ENCODE measurements at regions not wholly inside any gene's neighbourhood (a gene's known extent, or its start where the extent isn't known, plus 50 kb on each side); places are given as distances from the start of the nearest gene placed in this dataset.
"Not testable (repeated sequence)": the region's sequence is repeated elsewhere in the genome, so short reads cannot be mapped to it uniquely, and the experiment has no call there.

- ATAC-seq (peak; percentile 77), DNase-seq (ENCODE audit: low spot score) (peak; percentile 14)
- 0 out of 2 replicates have a peak, but pooled peaks have one; percentile 0 for TF ChIP-seq ZGPAT (CRISPR knock-in tag; IDR thresholded peaks at IDR 0.05)
- TF ChIP-seq NRL (CRISPR knock-in tag; IDR thresholded peaks at IDR 0.05; ENCODE audit: borderline replicate concordance) = 0 out of 2 replicates have a peak, but pooled peaks have one; percentile 53
- TF ChIP-seq HNRNPLL (IDR thresholded peaks at IDR 0.05; ENCODE audit: low read depth, low read length, poor library complexity, severe bottlenecking) = peak; percentile 24
- peak; percentile 52; the same call in 1 of the 2 replicates for TF ChIP-seq SALL1 (CRISPR knock-in tag; IDR thresholded peaks at IDR 0.05)
- peak; percentile 65; the same call in 1 of the 2 replicates for TF ChIP-seq HIVEP1 (CRISPR knock-in tag; IDR thresholded peaks at IDR 0.05)
- peak; percentile 49; the same call in 1 of the 2 replicates for TF ChIP-seq SPEN (CRISPR knock-in tag; IDR thresholded peaks at IDR 0.05; ENCODE audit: low read depth)
- TF ChIP-seq, protein P1, sequence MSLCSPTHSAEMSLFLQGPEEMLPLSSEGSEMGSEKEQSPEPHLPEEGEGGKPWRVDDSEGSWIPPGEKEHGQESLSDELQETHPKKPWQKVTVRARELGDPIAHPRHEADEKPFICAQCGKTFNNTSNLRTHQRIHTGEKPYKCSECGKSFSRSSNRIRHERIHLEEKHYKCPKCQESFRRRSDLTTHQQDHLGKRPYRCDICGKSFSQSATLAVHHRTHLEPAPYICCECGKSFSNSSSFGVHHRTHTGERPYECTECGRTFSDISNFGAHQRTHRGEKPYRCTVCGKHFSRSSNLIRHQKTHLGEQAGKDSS (CRISPR knock-in tag; IDR thresholded peaks at IDR 0.05; ENCODE audit: borderline replicate concordance, low read depth) = peak; percentile 43; the same call in 1 of the 2 replicates
- 0 out of 2 replicates have a peak, but pooled peaks have one; percentile 17 for TF ChIP-seq ZNF598 (CRISPR knock-in tag; IDR thresholded peaks at IDR 0.05; ENCODE audit: borderline replicate concordance)
- TF ChIP-seq, protein P2, sequence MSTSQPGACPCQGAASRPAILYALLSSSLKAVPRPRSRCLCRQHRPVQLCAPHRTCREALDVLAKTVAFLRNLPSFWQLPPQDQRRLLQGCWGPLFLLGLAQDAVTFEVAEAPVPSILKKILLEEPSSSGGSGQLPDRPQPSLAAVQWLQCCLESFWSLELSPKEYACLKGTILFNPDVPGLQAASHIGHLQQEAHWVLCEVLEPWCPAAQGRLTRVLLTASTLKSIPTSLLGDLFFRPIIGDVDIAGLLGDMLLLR (CRISPR knock-in tag; IDR thresholded peaks at IDR 0.05) = 0 out of 2 replicates have a peak, but pooled peaks have one; percentile 42
- 16% methylated on average over 17 of the region's 23 CpGs for WGBS (ENCODE audit: low lambda C conversion rate)
- H3K36me3 ChIP-seq (replicated peaks in 1 of 2; ENCODE audit: control insufficient read depth in 1 of 2, insufficient read depth in 2 of 2, low read length in 2 of 2); H3K27ac ChIP-seq (ENCODE audit: extremely low read length, insufficient read depth, low read length); POLR2A ChIA-PET; H4K20me1 ChIP-seq (ENCODE audit: insufficient read depth, low read length); CTCF ChIA-PET (ENCODE audit: low intra/inter-chr PET ratio, low total read pairs); BruUV-seq (replicated peaks); H2AFZ ChIP-seq (ENCODE audit: low read length); H3K9me3 ChIP-seq (ENCODE audit: low read length); H3K9ac ChIP-seq (ENCODE audit: insufficient read depth, low read depth, low read length); in situ Hi-C loops (cut with HindIII; ENCODE audit: extremely low pct_ligation_motif_present, low pct_unique_long_range_greater_than_20kb); H3K4me1 ChIP-seq (ENCODE audit: insufficient read depth, low read length); FAIRE-seq; H3K79me2 ChIP-seq (ENCODE audit: insufficient read depth, low read length): not testable (repeated sequence)
- peaks cover 2 to 13% of the 10 kb centered on the region in 2 experiments; a peak in 3 of 5 replicates for H3K27me3 ChIP-seq (ENCODE audit: control insufficient read depth in 1 of 2, insufficient read depth in 2 of 2, low read length in 2 of 2)
- peak overlapping the region; percentile 72 for H3K4me2 ChIP-seq (ENCODE audit: low read depth, low read length)
- intact Hi-C loops (cut with micrococcal nuclease; ENCODE audit: unreplicated experiment) = loop anchor here (1.0 kb wide), 1 partner anchor 63 kb away; the partner anchor contains the start of gene TMEM18
- H3K4me3 ChIP-seq (replicated peaks in 1 of 3; ENCODE audit: insufficient read depth in 1 of 3, low read depth in 2 of 3, low read length in 3 of 3) = peak overlapping the region; percentile 14 to 72 (median 22); a peak in 4 of 6 replicates
These were observed 62.7 kb upstream of the TMEM18 start for GRCh38 chr2:739864-740321.
